Effector memory CD8-positive, alpha-beta T cell (primary cell): ENCODE measurements at regions not wholly inside any gene's neighbourhood (a gene's known extent, or its start where the extent isn't known, plus 50 kb on each side); places are given as distances from the start of the nearest gene placed in this dataset.
"Not testable (repeated sequence)": the region's sequence is repeated elsewhere in the genome, so short reads cannot be mapped to it uniquely, and the experiment has no call there.

ENCODE experiments used
- ATAC-seq: fragments of 150-1000 bp; cut with Tn5 transposase; replicated peaks from 2 replicates; pipeline ENCODE4 v1.10.0; 2021; ENCODE audit warnings: mild to moderate bottlenecking, moderate library complexity
- DNase-seq, 3 experiments: peaks; one replicate each; pipeline ENCODE4 v3.0.0; 2021
- H3K27ac Mint-ChIP-seq, 2 donors: one replicate each; pipeline ENCODE4 v1.8.0; 2022; ENCODE audit warnings: mild to moderate bottlenecking in 2 of 2, mixed read lengths in 2 of 2, moderate library complexity in 2 of 2
- H3K27me3 Mint-ChIP-seq, 2 donors: one replicate each; pipeline ENCODE4 v1.8.0; 2022; ENCODE audit warnings: mixed read lengths in 2 of 2
- H3K36me3 Mint-ChIP-seq: one replicate; pipeline ENCODE4 v1.8.0; 2022; ENCODE audit warnings: mild to moderate bottlenecking, moderate library complexity, mixed read lengths; ENCODE audit not compliant: insufficient read depth
- H3K4me1 Mint-ChIP-seq, 2 donors: one replicate each; pipeline ENCODE4 v1.8.0; 2022; ENCODE audit warnings: low read depth in 2 of 2, mixed read lengths in 2 of 2
- H3K4me3 Mint-ChIP-seq, 2 donors: one replicate each; pipeline ENCODE4 v1.8.0; 2022; ENCODE audit warnings: mild to moderate bottlenecking in 2 of 2, mixed read lengths in 2 of 2, moderate library complexity in 2 of 2
- H3K9me3 Mint-ChIP-seq, 2 donors: one replicate each; pipeline ENCODE4 v1.8.0; 2022; ENCODE audit warnings: mixed read lengths in 2 of 2

GRCh38 chr3:39739658-39740057, 69.8 kb upstream of the MYRIP start:
- H3K4me3 Mint-ChIP-seq, ATAC-seq: not testable (repeated sequence)

GRCh38 chr3:39744746-39745145, 64.7 kb upstream of the MYRIP start:
- Mint-ChIP-seq H3K36me3 (no peaks in the 10 kb centered on the region), H3K4me3 (no peak overlapping the region), H3K27ac (no peak overlapping the region), H3K4me1 (no peaks in the 10 kb centered on the region), H3K27me3 (peaks cover 15 to 16% of the 10 kb centered on the region in 2 donors), H3K9me3 (peaks cover 7 to 9% of the 10 kb centered on the region in 2 donors)
- no peak for DNase-seq
- ATAC-seq, result no peak

More at GRCh38 chr3:39739658-39740057, 69.8 kb upstream of the MYRIP start:
- not testable (repeated sequence) for H3K9me3 Mint-ChIP-seq, DNase-seq, H3K27ac Mint-ChIP-seq, H3K36me3 Mint-ChIP-seq, H3K4me1 Mint-ChIP-seq
- peaks cover 15 to 16% of the 10 kb centered on the region in 2 donors for H3K27me3 Mint-ChIP-seq

GRCh38 chr3:39748002-39748401, 61.4 kb upstream of the MYRIP start:
- H3K4me3 Mint-ChIP-seq, result no peak overlapping the region
- ATAC-seq, result no peak
- no peak overlapping the region for H3K27ac Mint-ChIP-seq
- H3K27me3 Mint-ChIP-seq, result peaks cover 2 to 17% of the 10 kb centered on the region in 2 donors
- no peaks in the 10 kb centered on the region for H3K9me3 Mint-ChIP-seq
- no peak for DNase-seq
- no peaks in the 10 kb centered on the region for H3K36me3 Mint-ChIP-seq
- H3K4me1 Mint-ChIP-seq, result no peaks in the 10 kb centered on the region

- Mint-ChIP-seq H3K4me3 (no peak overlapping the region), H3K4me1 (no peaks in the 10 kb centered on the region), H3K36me3 (no peaks in the 10 kb centered on the region), H3K27me3 (peaks cover 0 to 18% of the 10 kb centered on the region in 2 donors), H3K27ac (no peak overlapping the region), H3K9me3 (no peaks in the 10 kb centered on the region)
- DNase-seq (no peak), ATAC-seq (no peak)
Observed at GRCh38 chr3:39748763-39749162, 60.6 kb upstream of the MYRIP start.

GRCh38 chr3:39750712-39751111, 58.7 kb upstream of the MYRIP start:
- DNase-seq (no peak), ATAC-seq (no peak)
- Mint-ChIP-seq H3K27me3 (peaks cover 0 to 18% of the 10 kb centered on the region in 2 donors), H3K9me3 (no peaks in the 10 kb centered on the region), H3K4me1 (no peaks in the 10 kb centered on the region), H3K27ac (no peak overlapping the region), H3K4me3 (no peak overlapping the region), H3K36me3 (no peaks in the 10 kb centered on the region)

- H3K27me3 Mint-ChIP-seq, result peaks cover 0 to 18% of the 10 kb centered on the region in 2 donors
- no peaks in the 10 kb centered on the region for H3K36me3 Mint-ChIP-seq
- H3K9me3 Mint-ChIP-seq, result no peaks in the 10 kb centered on the region
- H3K4me1 Mint-ChIP-seq, result no peaks in the 10 kb centered on the region
- no peak for DNase-seq
- H3K4me3 Mint-ChIP-seq, result no peak overlapping the region
- no peak overlapping the region for H3K27ac Mint-ChIP-seq
- ATAC-seq, result no peak
Observed at GRCh38 chr3:39751286-39751685, 58.1 kb upstream of the MYRIP start.

GRCh38 chr3:39752019-39752637, 57.3 kb upstream of the MYRIP start:
- Mint-ChIP-seq H3K9me3 (no peaks in the 10 kb centered on the region), H3K36me3 (no peaks in the 10 kb centered on the region), H3K4me3 (no peak overlapping the region), H3K4me1 (no peaks in the 10 kb centered on the region), H3K27me3 (peaks cover 0 to 18% of the 10 kb centered on the region in 2 donors), H3K27ac (no peak overlapping the region)
- DNase-seq (no peak), ATAC-seq (no peak)

- Mint-ChIP-seq H3K4me1 (no peaks in the 10 kb centered on the region), H3K27ac (no peak overlapping the region), H3K27me3 (peaks cover 0 to 18% of the 10 kb centered on the region in 2 donors), H3K36me3 (no peaks in the 10 kb centered on the region), H3K9me3 (no peaks in the 10 kb centered on the region), H3K4me3 (no peak overlapping the region)
- ATAC-seq (no peak), DNase-seq (no peak)
Observed at GRCh38 chr3:39752751-39753150, 56.7 kb upstream of the MYRIP start.

- H3K27ac Mint-ChIP-seq, result no peak overlapping the region
- DNase-seq, result no peak
- peaks cover 0 to 18% of the 10 kb centered on the region in 2 donors for H3K27me3 Mint-ChIP-seq
- no peaks in the 10 kb centered on the region for H3K4me1 Mint-ChIP-seq
- ATAC-seq, result no peak
- no peaks in the 10 kb centered on the region for H3K36me3 Mint-ChIP-seq
- no peak overlapping the region for H3K4me3 Mint-ChIP-seq
- H3K9me3 Mint-ChIP-seq, result no peaks in the 10 kb centered on the region
Observed at GRCh38 chr3:39753391-39753790, 56.0 kb upstream of the MYRIP start.

- no peak for ATAC-seq
Observed at GRCh38 chr3:39754549-39754948, 54.9 kb upstream of the MYRIP start.

GRCh38 chr3:39755100-39755499, 54.3 kb upstream of the MYRIP start:
- H3K36me3 Mint-ChIP-seq, result no peaks in the 10 kb centered on the region
- ATAC-seq (no peak), DNase-seq (no peak)
- H3K27me3 Mint-ChIP-seq, result peaks cover 0 to 18% of the 10 kb centered on the region in 2 donors
- H3K27ac Mint-ChIP-seq, result no peak overlapping the region
- H3K4me1 Mint-ChIP-seq, result no peaks in the 10 kb centered on the region
- H3K4me3 Mint-ChIP-seq, result no peak overlapping the region
- no peaks in the 10 kb centered on the region for H3K9me3 Mint-ChIP-seq

More at GRCh38 chr3:39754549-39754948, 54.9 kb upstream of the MYRIP start:
- Mint-ChIP-seq H3K9me3 (no peaks in the 10 kb centered on the region), H3K36me3 (no peaks in the 10 kb centered on the region), H3K4me1 (no peaks in the 10 kb centered on the region), H3K4me3 (no peak overlapping the region), H3K27ac (no peak overlapping the region), H3K27me3 (peaks cover 0 to 18% of the 10 kb centered on the region in 2 donors)
- DNase-seq, result no peak

- H3K27ac Mint-ChIP-seq, result no peak overlapping the region
- H3K27me3 Mint-ChIP-seq, result peaks cover 0 to 14% of the 10 kb centered on the region in 2 donors
- ATAC-seq, result no peak
- no peaks in the 10 kb centered on the region for H3K4me1 Mint-ChIP-seq
- no peaks in the 10 kb centered on the region for H3K36me3 Mint-ChIP-seq
- no peak overlapping the region for H3K4me3 Mint-ChIP-seq
- H3K9me3 Mint-ChIP-seq, result no peaks in the 10 kb centered on the region
- no peak for DNase-seq
Observed at GRCh38 chr3:39757307-39757706, 52.1 kb upstream of the MYRIP start.
